Adipocyte (in vitro differentiated cells): ENCODE measurements at regions not wholly inside any gene's neighbourhood (a gene's known extent, or its start where the extent isn't known, plus 50 kb on each side); places are given as distances from the start of the nearest gene placed in this dataset.
"Not testable (repeated sequence)": the region's sequence is repeated elsewhere in the genome, so short reads cannot be mapped to it uniquely, and the experiment has no call there.

Experiments
- DNase-seq: peaks from one replicate; pipeline ENCODE4 v3.0.0-alpha.2; 2015; ENCODE audit warnings: low read depth
- H3K27me3 ChIP-seq: replicated peaks from 2 replicates; pipeline ENCODE4 v1.7.0; 2013; ENCODE audit warnings: mild to moderate bottlenecking, low read length, moderate library complexity; ENCODE audit not compliant: control insufficient read depth, insufficient read depth
- H3K36me3 ChIP-seq: 2 replicates; pipeline ENCODE4 v1.7.0; 2013; ENCODE audit warnings: low read length, mild to moderate bottlenecking, moderate library complexity; ENCODE audit not compliant: control insufficient read depth, insufficient read depth, severe bottlenecking
- H3K4me1 ChIP-seq: 2 replicates; pipeline ENCODE4 v1.7.0; 2013; ENCODE audit warnings: mild to moderate bottlenecking, low read length, moderate library complexity; ENCODE audit not compliant: control insufficient read depth, insufficient read depth
- H3K4me3 ChIP-seq: 2 replicates; pipeline ENCODE4 v1.7.0; 2013; ENCODE audit warnings: mild to moderate bottlenecking, low read length, moderate library complexity
- H3K9ac ChIP-seq: 2 replicates; pipeline ENCODE4 v1.7.0; 2013; ENCODE audit warnings: mild to moderate bottlenecking, low read length, moderate library complexity
- H3K9me3 ChIP-seq: 2 replicates; pipeline ENCODE4 v1.7.0; 2013; ENCODE audit warnings: mild to moderate bottlenecking, low read length, moderate library complexity; ENCODE audit not compliant: control insufficient read depth

DNA sequence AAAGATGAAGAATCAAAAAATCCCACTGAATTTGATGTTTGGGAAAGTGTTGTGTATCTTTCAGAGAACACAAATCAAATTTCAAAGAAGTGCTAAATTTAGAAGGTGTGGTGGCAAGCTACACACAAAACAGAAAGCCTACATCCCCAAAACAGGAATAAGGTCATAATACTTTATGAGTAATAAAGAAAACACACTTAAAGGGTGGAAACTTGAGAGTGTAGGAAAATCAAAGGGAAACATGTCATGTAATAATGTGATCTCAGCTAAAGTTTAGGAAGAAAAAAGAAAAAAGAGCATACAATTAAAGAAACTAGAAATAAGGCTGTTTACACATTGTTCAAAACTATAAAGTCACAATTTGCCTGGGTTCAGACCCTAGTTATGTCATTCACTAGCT is 668.7 kb downstream of the PCDH17 start:
- DNase-seq, result no peak
- Histone ChIP-seq H3K9ac (no peak overlapping the region), H3K27me3 (no peaks in the 10 kb centered on the region), H3K36me3 (no peaks in the 10 kb centered on the region), H3K4me3 (no peak overlapping the region), H3K4me1 (no peaks in the 10 kb centered on the region), H3K9me3 (no peaks in the 10 kb centered on the region)

DNA sequence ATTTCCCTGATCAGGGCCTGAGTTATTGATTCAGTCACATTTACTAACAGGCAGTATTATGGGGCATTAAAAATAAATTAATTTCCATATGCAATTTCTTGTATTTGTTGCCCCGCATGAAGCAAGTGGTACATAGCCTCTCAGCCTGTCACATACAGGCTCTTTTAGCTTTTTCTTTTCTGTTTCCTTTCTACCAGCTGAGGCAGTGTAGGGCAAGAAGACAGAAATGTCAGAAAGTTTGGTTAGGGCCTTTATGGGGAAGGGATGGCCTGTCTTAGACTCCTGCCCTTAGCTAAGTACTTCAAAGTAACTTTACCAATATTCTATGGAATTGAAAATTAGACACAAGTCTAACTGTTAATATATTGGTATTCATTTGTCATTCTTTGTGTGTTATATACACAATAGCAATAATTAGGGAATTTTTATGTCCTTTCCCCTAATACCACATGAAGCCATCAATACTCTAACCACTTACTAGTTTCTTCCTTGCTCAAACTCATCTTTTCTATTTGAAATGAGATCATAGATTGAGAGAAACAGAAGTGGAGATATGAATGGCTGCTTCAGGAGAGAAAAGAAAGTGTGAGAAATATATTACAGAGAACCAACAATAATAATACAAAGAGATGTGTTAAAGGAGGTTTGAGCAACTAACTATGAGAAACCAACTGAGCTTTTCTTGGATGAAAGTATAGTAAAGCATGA is 669.6 kb downstream of the PCDH17 start:
- Histone ChIP-seq H3K27me3 (no peaks in the 10 kb centered on the region), H3K9ac (no peak overlapping the region), H3K4me1 (no peaks in the 10 kb centered on the region), H3K36me3 (no peaks in the 10 kb centered on the region), H3K4me3 (no peak overlapping the region), H3K9me3 (no peaks in the 10 kb centered on the region)
- DNase-seq, result no peak

DNA sequence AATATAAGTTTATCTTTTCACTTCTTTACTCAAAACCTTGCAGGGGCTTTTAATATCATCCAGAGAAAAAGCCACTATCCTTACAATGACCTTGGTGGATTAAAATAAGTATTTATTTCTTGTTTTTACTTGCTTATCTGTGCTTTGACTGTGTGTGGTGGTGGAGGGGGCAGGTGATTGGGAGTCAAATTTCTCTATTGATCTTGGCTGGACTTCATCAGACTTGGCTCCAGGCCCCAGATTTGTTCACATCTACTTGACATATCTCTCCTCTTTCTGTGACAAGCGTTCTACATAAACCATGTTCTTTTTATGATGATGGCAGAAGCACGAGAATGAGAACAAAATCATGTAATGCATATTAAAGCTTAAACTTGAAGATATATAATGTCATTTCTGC is 670.8 kb downstream of the PCDH17 start:
- H3K9me3 ChIP-seq, result no peaks in the 10 kb centered on the region
- no peaks in the 10 kb centered on the region for H3K4me1 ChIP-seq
- no peaks in the 10 kb centered on the region for H3K27me3 ChIP-seq
- no peaks in the 10 kb centered on the region for H3K36me3 ChIP-seq
- no peak overlapping the region for H3K4me3 ChIP-seq
- no peak overlapping the region for H3K9ac ChIP-seq
- no peak for DNase-seq

DNA sequence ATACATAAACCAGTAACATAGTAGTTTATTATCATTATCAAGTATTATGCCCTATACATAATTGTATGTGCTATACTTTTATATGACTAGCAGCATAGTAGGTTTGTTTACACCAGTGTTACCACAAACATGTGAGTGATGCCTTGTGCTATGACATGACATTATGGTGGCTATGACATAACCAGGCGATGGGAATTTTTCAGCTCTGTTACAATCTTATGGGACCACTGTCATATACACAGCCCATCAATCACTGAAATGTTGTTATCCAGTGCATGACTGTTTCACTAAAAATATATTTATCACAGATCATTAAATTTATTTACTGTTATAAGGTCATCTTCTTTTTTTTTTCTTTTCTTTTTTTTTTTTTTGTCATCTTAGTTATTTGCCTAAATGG is 674.5 kb downstream of the PCDH17 start:
- no peaks in the 10 kb centered on the region for H3K4me1 ChIP-seq
- no peaks in the 10 kb centered on the region for H3K36me3 ChIP-seq
- no peaks in the 10 kb centered on the region for H3K27me3 ChIP-seq
- H3K4me3 ChIP-seq, result no peak overlapping the region
- no peak for DNase-seq
- H3K9me3 ChIP-seq, result no peaks in the 10 kb centered on the region
- no peak overlapping the region for H3K9ac ChIP-seq

DNA sequence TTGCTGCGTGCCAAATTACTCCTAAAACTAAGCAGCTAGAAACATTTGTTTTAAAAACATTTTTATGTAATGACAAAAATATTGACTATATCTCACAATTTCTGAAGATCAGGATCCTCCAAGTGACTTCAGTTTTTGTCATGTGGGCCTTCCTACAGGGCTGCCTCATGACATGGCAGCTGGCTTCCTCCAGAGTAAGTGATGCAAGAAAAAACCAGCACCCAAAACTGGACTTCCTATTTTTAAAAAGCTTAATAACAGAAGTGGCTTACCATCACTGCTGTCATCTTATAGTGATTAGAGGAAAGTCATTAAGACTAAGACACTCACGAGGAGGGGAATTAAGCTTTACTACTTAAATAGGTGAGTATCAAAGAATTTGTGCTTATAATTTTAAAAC is 681.7 kb downstream of the PCDH17 start:
- no peak for DNase-seq
- Histone ChIP-seq H3K9ac (no peak overlapping the region), H3K27me3 (no peaks in the 10 kb centered on the region)

DNA sequence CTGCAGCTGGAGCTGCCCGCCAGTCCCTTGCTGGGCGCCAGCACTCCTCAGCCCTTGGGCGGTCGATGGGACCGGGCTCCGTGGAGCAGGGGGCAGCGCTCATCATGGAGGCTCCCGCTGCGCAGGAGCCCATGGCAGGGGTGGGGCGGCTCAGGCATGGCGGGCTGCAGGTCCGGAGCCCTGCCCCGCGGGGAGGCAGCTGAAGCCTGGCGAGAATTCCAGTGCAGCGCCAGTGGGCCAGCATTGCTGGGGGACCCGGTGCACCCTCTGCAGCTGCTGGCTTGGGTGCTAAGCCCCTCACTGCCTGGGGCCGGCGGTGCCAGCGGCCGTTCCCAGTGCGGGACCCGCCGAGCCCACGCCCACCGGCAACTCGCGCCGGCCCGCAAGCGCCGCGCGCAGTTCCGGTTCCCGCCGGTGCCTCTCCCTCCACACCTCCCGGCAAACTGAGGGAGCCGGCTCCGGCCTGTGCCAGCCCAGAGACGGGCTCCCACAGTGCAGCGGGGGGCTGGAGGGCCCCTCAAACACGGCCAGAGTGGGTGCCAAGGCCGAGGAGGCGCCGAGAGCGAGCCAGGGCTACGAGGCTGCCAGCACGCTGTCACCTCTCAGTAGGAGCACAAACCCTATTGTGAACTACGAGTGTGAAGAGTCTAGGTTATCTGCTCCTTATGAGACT is 687.1 kb downstream of the PCDH17 start:
- Histone ChIP-seq H3K36me3 (no peaks in the 10 kb centered on the region), H3K27me3 (no peaks in the 10 kb centered on the region), H3K9me3 (no peaks in the 10 kb centered on the region), H3K9ac (no peak overlapping the region), H3K4me3 (no peak overlapping the region), H3K4me1 (no peaks in the 10 kb centered on the region)
- no peak for DNase-seq

More for the DNA sequence above, 681.7 kb downstream of the PCDH17 start:
- no peak overlapping the region for H3K4me3 ChIP-seq
- H3K4me1 ChIP-seq, result no peaks in the 10 kb centered on the region
- H3K9me3 ChIP-seq, result no peaks in the 10 kb centered on the region
- H3K36me3 ChIP-seq, result no peaks in the 10 kb centered on the region

DNA sequence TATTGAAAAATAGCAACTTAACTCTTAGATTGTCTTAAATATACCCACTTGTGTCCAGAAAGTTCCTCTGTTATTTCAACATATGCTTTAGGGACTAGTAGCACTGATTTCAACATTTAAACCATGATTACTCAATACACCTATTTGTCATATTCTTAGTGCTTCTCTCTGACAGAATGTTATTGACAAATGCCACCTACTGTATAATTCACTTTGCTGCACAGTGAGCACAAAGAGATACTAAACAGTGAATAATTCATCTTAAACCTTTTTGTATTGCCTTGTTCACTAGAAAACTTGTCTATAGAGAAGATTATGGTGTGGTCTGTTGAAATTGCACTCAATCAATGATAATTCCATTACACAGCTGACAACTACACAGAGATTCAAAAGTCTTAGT is 692.6 kb downstream of the PCDH17 start:
- Histone ChIP-seq H3K9me3 (no peaks in the 10 kb centered on the region), H3K4me3 (no peak overlapping the region), H3K9ac (no peak overlapping the region), H3K36me3 (no peaks in the 10 kb centered on the region), H3K4me1 (peaks cover 4% of the 10 kb centered on the region), H3K27me3 (no peaks in the 10 kb centered on the region)
- DNase-seq, result no peak

DNA sequence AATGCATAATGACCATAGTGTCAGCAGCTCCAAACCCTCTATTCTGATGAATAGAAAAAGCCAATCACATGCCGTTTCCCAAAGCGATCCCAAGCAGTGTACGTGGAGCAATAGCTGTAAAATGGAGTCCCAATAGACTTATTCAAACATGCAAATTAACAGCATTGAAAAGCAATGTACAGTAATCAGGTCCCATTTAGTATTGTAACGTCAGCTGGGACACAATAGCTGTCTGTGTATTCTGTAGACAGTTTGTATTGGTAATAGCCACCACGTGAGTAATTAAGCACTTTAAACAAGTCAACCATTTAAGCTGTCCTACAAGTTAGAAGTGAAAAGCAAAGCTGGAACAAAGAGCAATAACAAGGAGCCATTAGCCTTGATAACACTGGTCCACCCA is 698.2 kb downstream of the PCDH17 start:
- H3K27me3 ChIP-seq, result no peaks in the 10 kb centered on the region
- H3K36me3 ChIP-seq, result no peaks in the 10 kb centered on the region
- no peak overlapping the region for H3K4me3 ChIP-seq
- H3K9me3 ChIP-seq, result no peaks in the 10 kb centered on the region
- DNase-seq, result no peak
- H3K4me1 ChIP-seq, result no peaks in the 10 kb centered on the region
- no peak overlapping the region for H3K9ac ChIP-seq

DNA sequence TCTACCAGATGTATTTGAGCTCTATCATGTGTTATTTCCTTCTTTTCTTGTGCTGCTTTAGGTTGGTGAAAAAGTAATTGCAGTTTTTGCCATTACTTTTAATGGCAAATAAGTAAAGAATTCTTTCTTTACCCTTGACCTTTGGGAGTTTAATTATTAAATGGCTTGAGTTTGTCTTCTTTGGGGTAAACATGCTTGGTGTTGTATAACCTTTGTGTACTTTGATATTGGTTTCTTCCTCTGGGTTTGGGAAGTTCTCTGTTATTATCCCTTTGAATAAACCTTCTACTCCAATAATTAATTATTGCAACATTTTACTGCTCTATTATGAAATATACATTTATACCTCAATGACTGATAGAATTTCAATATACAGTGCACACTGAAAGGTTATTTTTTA is 709.4 kb downstream of the PCDH17 start:
- H3K4me3 ChIP-seq, result no peak overlapping the region
- H3K4me1 ChIP-seq, result no peaks in the 10 kb centered on the region
- DNase-seq, result no peak
- H3K9me3 ChIP-seq, result peaks cover 9% of the 10 kb centered on the region
- no peaks in the 10 kb centered on the region for H3K27me3 ChIP-seq
- H3K9ac ChIP-seq, result no peak overlapping the region
- no peaks in the 10 kb centered on the region for H3K36me3 ChIP-seq

DNA sequence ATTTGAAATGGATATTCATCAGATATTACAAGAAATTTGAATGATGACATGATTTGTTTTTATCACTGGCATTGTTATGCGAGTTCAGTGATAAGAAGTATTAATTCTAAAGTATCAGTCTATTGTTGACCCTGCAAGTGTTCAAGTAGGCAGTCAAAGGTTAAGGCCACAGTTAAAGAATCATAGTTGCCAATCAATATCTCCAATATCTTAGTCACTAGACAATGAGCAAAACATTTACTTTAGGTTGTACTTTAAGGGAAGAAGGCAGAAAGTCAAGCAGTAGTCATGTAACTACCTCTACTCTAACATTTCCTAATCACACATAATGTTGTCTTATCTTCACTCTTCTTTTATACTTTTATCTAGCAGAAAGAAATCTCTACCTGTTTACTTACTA is 709.8 kb downstream of the PCDH17 start:
- Histone ChIP-seq H3K4me3 (no peak overlapping the region), H3K9me3 (peaks cover 9% of the 10 kb centered on the region), H3K27me3 (no peaks in the 10 kb centered on the region), H3K4me1 (no peaks in the 10 kb centered on the region), H3K36me3 (no peaks in the 10 kb centered on the region), H3K9ac (no peak overlapping the region)
- DNase-seq, result no peak

DNA sequence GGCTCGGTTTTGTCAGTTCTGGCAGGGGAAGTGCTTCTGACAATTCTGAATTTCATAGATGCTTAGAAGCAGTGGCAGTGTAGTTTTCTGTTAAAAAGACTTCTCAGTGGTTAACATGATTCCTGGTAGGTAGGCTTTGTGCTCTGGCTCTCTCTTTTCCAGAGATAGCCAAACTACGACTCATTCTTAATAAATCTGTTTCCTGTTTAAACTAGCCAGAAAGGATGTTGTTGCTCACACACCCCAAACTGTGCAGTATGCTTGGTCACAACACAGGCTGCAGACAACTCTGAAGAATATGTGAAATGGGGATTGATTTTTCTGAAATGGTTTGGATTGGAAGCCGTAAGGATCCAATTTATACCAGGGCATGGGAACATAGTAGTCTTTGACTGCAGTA is 711.5 kb downstream of the PCDH17 start:
- Histone ChIP-seq H3K27me3 (no peaks in the 10 kb centered on the region), H3K9me3 (peaks cover 9% of the 10 kb centered on the region), H3K9ac (no peak overlapping the region), H3K4me3 (no peak overlapping the region), H3K4me1 (no peaks in the 10 kb centered on the region), H3K36me3 (no peaks in the 10 kb centered on the region)
- no peak for DNase-seq

DNA sequence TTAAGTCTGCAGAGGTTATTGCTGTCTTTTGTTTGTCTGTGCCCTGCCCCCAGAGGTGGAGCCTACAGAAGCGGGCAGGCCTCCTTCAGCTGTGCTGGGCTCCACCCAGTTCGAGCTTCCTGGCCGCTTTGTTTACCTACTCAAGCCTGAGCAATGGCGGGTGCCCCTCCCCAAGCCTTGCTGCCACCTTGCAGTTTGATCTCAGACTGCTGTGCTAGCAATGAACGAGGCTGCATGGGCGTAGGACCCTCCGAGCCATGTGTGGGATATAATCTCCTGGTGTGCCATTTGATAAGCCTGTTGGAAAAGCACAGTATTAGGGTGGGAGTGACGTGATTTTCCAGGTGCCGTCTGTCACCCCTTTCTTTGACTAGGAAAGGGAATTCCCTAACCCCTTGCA is 720.6 kb downstream of the PCDH17 start:
- H3K9ac ChIP-seq, DNase-seq, H3K27me3 ChIP-seq, H3K4me3 ChIP-seq, H3K9me3 ChIP-seq, H3K36me3 ChIP-seq, H3K4me1 ChIP-seq: not testable (repeated sequence)
